ENCODE measurements at regions not wholly inside any gene's neighbourhood (a gene's known extent, or its start where the extent isn't known, plus 50 kb on each side); places are given as distances from the start of the nearest gene placed in this dataset.
A peak's percentile ranks its signal among the peaks of the same experiment; 100 is the strongest.

GRCh38 chr10:131742500-131742951, 158.3 kb upstream of the PPP2R2D start:
- Histone ChIP-seq H3K9me3 (no peaks in the 10 kb centered on the region), H3K27me3 (peaks cover 0 to 47% of the 10 kb centered on the region in 2 donors)
- peak; percentile 0 to 35 for DNase-seq

GRCh38 chr10:131743190-131744151, 157.3 kb upstream of the PPP2R2D start:
- intact Hi-C loops (cut with DNase I; ENCODE audit: low total_unique reads): no loop called here
- Histone ChIP-seq H3K4me1 (peaks cover 0 to 14% (median 9%) of the 10 kb centered on the region in 4 donors), H3K27ac (no peak overlapping the region), H3K9me3 (no peaks in the 10 kb centered on the region), H3K4me3 (no peak overlapping the region), H3K27me3 (peaks cover 0 to 45% of the 10 kb centered on the region in 2 donors), H3K36me3 (no peaks in the 10 kb centered on the region)
- no peak for TF ChIP-seq CTCF (IDR thresholded peaks at IDR 0.05)
- peak; percentile 17 to 51 for DNase-seq

More at GRCh38 chr10:131742500-131742951, 158.3 kb upstream of the PPP2R2D start:
- H3K27ac ChIP-seq: no peak overlapping the region
- intact Hi-C loops (cut with DNase I; ENCODE audit: low total_unique reads): no loop called here
- TF ChIP-seq CTCF (IDR thresholded peaks at IDR 0.05): no peak
- no peaks in the 10 kb centered on the region for H3K36me3 ChIP-seq
- peaks cover 0 to 14% (median 9%) of the 10 kb centered on the region in 4 donors for H3K4me1 ChIP-seq
- no peak overlapping the region for H3K4me3 ChIP-seq

GRCh38 chr10:131744346-131744745, 156.5 kb upstream of the PPP2R2D start:
- no peak overlapping the region for H3K4me3 ChIP-seq
- H3K36me3 ChIP-seq: no peaks in the 10 kb centered on the region
- intact Hi-C loops (cut with DNase I; ENCODE audit: low total_unique reads): no loop called here
- no peak overlapping the region for H3K27ac ChIP-seq
- H3K4me1 ChIP-seq: peaks cover 0 to 14% (median 9%) of the 10 kb centered on the region in 4 donors
- H3K27me3 ChIP-seq: peaks cover 0 to 45% of the 10 kb centered on the region in 2 donors
- no peak for TF ChIP-seq CTCF (IDR thresholded peaks at IDR 0.05)
- peak in 1 of 2 donors; percentile 37 for DNase-seq
- H3K9me3 ChIP-seq: no peaks in the 10 kb centered on the region

- TF ChIP-seq CTCF (IDR thresholded peaks at IDR 0.05): no peak
- no peaks in the 10 kb centered on the region for H3K9me3 ChIP-seq
- H3K27ac ChIP-seq: no peak overlapping the region
- H3K4me3 ChIP-seq: no peak overlapping the region
- H3K4me1 ChIP-seq: peaks cover 0 to 14% (median 9%) of the 10 kb centered on the region in 4 donors
- no peaks in the 10 kb centered on the region for H3K36me3 ChIP-seq
- peaks cover 0 to 51% of the 10 kb centered on the region in 2 donors for H3K27me3 ChIP-seq
- intact Hi-C loops (cut with DNase I; ENCODE audit: low total_unique reads): no loop called here
- peak in 1 of 2 donors; percentile 41 for DNase-seq
Measured at GRCh38 chr10:131745591-131745990, 155.2 kb upstream of the PPP2R2D start.

- Histone ChIP-seq H3K4me3 (no peak overlapping the region), H3K9me3 (no peaks in the 10 kb centered on the region), H3K4me1 (peaks cover 0 to 14% (median 9%) of the 10 kb centered on the region in 4 donors), H3K27me3 (peaks cover 0 to 56% of the 10 kb centered on the region in 2 donors), H3K36me3 (no peaks in the 10 kb centered on the region), H3K27ac (no peak overlapping the region)
- DNase-seq: peak in 1 of 2 donors; percentile 42
- intact Hi-C loops (cut with DNase I; ENCODE audit: low total_unique reads): no loop called here
- TF ChIP-seq CTCF (IDR thresholded peaks at IDR 0.05): no peak
Measured at GRCh38 chr10:131746241-131746711, 154.5 kb upstream of the PPP2R2D start.

Data from tibial artery (tissue), 4 donors.